GM18502 (cell line): ENCODE measurements at regions not wholly inside any gene's neighbourhood (a gene's known extent, or its start where the extent isn't known, plus 50 kb on each side); places are given as distances from the start of the nearest gene placed in this dataset.

ENCODE experiments used
- ATAC-seq: cut with Tn5 transposase; IDR thresholded peaks from one replicate; pipeline ENCODE4 v1.9.1; 2021; ENCODE audit warnings: mild to moderate bottlenecking; ENCODE audit not compliant: unreplicated experiment, poor library complexity

DNA sequence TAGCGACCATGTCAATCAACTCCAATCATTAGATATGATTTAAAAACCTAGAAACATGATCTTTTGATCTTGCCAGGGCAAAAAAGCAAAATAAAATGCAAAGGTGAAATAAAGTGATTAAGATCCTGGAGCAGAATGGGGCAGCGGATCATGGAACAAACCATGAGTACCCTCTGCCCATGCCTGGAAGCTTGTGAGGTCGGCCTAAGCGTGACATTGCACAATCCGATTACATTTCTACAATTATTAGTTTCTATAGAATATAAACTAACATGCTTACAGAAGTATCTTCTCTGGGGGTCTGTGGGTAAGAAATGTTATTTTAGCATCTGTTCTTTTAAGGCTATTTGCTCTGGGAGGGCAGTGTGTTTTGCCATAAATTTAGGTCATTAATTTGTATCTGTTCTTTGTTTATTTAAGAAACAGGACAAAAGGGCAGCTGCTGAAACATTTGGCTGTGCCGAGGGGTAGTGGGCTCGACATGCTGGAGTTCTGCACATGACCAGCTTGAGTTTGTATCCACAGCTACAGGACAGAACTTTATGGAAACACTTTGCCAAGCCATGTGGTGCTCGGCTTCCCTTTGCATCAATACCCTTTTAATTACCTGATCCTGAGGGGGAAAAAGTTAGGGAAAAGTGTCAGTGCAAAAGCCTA is 55.9 kb downstream of the ZBTB18 start:
- no peak for ATAC-seq

DNA sequence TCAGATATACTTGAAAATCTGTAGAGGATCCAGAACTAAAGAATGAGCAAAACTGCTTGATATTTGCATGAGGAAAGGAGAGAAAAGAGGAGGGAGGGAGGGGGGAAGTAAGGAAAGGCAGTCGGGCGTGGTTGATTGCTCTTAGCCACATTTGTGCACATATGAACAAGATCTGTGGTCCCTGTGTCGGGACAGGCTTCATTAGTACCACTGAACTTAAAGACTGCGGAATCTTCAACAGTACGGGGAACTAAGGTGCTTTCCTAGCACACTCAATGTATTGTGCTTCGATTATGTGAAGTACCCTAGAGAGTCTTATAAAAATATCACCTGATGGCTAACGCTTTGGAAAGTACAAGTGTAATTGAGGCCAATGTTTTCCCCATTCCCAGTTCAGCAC is 59.9 kb downstream of the ZBTB18 start:
- no peak for ATAC-seq

DNA sequence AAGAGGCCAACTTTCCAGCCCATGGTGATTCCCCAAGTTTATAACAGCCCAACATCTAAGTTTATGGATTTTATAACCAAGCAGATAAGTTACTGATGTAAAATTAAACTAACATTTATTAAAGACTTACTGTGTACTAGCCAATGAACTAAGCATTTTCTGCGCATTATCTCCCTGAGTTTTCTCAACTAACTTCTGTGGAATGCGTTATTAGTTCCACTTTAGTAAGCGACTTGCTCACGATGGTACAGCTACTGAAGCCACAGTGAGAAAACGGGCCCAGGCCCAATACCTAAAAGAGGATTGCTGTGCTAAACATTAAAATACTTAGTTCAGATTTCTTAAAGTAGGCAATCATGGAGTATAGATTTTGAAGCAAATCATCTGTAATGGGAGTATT is 61.0 kb downstream of the ZBTB18 start:
- ATAC-seq, result no peak

DNA sequence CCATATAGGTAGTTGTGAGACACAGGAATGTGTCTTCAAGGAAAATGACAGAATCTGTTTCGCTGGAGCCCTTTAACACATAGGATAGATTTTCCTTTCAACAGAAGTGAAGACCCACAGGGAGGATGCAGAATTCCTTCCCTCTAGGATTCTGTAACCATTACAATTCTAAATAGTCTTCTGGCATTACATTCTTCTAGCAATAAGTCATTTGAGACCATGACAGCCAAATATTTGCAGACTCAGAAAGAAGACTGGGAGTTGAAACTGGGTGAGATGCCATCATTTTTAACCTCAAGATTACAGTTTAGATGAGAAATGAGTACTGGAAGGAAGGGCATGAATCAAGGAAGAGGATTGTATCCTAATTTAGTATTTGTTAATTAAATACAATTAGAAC is 61.6 kb downstream of the ZBTB18 start:
- ATAC-seq, result no peak

DNA sequence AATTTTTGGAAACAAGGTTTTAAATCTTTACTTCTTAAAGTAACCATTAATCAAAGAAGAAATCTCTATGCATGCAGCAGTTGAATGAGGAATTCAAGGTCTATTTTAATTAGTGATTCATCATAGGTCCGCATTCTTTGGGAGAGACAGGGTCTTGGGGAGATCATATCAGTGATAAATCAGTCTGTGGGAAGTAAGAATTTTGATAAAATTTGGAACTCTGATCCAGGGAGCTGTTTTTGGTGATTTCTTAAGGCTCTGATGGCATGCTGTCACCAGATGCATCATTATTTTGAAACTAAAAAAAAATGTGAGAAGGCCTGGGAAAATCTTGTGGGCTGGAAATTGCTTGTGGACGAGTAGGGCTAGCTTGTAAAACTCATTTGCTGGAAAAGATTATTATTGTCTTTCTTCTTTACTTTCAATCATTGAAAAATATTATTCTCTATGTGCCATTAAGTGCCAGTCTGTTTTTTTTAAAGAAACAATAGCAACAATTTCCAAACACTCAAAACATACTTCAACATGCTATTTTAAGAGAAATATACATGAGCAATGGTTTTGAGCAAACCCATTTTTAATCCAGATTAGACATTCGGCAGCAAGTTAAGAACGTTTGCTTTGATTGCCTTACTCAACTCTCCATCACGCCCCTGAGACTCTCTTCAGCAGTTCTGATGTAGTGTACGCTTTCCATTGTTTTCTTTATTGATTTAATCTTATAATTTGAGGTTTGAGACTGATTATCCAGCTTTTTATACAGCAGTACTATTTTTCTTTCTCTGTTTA is 62.6 kb downstream of the ZBTB18 start:
- ATAC-seq, result no peak

DNA sequence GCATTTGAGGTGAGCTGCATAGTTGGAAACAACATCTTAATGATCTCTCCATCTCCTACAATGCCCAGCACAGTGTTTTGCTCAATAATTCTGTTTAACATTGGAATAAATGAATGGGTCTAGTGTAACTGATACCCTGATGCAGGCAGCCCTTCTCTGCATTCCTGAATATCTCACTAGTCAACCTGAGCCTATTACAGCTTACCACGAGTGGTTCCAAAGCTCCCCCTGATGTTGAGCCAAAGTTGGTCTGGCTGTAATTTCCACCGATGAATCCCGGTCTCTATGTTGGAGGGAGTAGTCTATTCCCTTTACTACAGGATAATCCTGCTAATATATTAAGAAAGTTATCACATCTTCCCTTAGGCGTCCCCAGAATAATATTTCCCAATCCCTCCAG is 63.8 kb downstream of the ZBTB18 start:
- ATAC-seq, result no peak

DNA sequence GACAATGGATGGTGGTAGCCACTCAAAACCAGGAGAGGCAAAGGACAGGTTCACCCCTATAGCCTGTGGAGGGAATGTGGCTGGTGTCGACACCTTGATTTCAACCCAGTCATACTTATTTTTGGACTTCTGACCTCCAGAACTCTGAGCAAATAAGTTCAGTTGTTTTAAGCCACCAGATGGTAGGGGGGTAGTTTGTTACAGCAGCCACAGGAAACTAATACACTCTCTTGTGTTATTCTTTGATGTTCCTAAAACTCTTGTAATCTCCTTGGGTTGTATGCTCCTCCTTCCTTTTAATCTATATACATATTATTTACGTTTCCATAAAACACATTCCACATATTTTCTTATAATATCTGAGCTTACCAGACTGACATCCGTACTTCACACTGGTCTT is 65.9 kb downstream of the ZBTB18 start:
- no peak for ATAC-seq

DNA sequence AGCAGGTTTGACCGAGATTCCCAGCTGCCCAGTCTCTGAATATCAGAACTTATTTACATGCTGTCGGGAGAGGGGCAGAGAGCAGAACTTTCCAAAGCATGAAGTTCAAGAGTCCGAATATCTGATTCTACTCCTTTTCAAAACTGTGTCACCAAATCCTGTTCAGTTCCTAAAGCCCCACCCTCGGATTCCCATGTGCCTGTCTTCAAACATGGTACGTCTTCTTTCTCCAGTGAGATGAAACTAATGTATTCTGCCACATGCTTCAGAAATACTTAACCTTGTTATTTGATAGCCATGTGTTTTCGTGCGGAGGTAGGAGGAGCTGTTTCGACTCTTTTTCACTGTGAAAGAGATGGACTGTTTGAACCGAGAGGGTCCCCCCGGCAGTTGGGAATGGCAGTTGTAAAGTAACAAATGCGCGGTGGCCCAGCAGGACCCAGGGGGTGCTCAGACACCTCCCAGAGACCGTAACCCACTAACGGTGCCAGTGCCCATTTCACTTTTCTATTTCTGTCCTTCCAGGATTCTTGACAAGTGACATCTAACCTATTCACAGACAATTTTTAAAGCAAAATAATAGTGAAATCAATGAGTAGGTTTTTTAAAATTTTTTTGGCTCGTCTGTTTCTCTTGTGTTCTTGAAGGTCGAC is 67.2 kb downstream of the ZBTB18 start:
- ATAC-seq, result no peak

DNA sequence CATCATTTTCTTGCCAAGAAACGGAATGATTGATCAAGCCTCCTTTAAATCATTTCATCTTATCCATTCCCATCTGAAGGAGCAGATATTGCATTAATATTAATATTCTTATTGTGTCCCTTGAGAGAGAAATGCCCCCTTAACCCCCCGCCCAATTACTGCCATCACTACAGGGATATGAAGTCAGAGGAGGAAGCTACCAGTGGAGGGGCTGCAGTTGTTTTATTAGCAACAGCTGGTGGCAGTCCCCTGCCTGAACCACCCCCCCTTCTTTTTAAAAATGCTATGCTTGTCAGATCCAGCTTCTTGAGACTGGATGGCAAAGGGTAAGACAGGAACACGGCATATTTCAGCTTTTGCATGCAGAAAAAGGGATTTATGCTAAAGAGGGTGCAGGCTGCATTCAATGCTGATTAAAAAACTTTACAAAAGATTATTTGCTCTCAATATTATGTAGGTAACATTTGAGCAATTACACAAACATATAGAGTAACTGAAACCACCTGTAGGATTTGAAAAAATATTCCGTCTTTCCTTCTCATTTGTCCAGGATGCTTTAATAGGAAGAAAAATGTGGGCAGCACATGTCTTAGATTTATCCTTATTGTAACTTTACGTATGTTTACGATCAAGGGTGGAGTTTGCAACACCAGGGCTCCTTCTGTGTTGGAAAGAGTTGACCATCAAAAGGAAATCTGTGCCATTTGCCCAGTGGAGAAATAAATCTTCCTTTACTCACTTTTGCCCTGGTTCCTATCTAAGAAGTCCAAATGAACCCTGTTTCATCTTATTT is 77.7 kb downstream of the ZBTB18 start:
- no peak for ATAC-seq

DNA sequence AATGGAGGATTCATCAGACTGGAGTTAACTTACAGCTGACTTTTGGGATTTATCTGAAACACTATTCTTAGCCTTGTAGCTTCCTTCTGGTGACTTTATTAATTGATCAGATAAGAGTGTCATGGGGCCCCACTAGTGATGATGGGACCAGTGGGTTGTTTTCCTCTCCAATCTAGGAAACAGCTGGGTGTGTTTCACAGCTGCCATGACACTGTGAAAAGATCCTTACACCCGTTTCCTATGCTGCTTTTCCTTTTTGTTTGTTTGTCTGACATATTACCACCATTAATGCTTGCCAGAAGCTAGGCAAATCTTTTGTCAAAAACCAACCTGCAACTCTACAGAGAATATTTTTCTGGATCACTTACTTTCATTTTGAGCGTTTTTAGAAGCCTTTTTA is 86.2 kb downstream of the ZBTB18 start:
- no peak for ATAC-seq

DNA sequence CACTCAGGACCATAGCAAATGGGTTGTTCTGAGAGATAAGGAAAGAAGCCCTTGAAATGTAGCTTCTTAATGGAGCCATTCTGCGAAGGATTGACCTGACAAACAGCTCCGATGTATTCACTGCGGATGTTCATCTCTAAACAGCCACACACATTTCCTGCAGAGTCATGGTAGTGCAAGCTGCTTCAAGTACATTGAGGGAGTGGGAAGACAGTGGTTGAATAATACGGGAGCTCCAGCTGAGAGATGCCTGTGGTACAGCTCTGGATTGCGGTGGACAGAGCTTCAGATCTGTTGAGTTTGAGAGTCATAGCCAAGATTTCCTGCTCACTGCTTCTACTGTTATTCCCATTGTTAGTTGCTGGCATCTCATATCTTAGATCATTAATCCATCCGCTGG is 86.6 kb downstream of the ZBTB18 start:
- no peak for ATAC-seq

DNA sequence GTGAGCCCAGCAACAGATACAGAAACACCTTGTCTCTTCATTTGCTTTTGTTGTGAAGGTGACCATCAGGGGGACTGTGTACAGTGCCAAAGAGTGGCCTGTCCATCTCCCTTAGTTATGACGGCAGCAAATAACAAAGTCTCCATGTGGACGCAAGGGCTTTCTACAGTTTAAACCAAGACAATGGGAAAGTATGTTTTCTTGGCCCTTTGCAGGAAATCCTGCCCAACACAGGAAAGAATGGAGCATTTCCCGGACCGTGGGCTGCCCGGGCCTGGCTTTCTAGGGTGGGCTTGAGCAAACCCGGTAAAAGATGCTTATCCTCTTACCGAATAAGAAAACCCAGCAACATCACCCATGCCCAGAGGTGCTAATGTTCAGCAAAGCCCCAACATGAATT is 87.3 kb downstream of the ZBTB18 start:
- ATAC-seq, result no peak

DNA sequence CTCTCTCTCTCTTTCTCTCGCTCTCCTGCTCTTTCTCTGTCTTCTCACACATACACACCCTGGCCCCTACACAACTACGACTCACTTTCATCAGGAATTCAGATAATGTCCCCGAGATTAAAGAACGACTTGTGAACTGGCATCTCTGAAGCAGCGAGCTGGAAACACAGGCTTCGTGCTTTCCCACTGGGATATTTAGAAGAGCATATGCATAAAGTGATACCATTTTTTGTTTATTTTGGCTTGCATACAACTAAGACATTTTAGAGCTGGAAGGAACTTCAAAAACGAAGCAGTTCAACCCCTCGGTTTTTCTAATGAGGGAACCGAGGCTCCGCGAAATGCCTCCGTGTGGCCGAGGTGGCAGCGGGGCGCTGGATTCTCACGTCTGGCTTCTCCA is 88.6 kb downstream of the ZBTB18 start:
- ATAC-seq, result no peak

DNA sequence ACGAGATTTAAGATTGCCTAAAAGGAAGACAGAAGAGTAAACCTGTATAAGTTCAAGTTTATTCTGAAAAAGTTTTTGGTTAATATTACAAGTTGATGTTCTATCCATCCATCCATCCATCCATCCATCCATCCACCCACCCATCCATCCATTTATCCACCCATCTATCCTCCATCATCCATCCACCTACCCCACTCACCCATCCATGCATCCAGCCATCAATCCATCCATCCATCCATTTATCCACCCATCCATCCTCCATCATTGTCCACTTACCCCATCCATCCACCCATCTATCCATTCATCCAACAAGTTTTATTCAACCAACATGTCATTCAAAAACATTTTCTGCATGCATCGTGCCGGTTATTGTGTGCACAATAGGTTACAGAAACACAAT is 89.3 kb downstream of the ZBTB18 start:
- no peak for ATAC-seq

DNA sequence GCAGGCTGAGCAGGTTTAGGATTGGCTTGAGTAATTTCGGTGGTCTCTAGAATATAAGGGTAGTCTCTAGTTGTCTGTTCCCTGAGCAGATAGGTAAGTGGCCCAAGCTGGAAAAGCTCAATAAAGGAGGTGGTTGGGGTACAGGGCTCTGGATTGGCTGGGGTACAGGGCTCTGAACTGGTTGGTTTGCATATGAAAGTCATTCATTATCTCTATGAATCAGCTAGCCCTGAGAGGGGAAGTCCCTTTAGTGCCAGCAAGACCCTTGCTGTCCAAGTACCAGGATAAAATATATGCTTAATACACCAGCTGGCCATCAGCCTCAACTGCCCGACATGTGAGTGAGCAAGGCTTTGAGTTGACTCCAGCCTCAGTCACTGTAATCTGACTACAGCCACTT is 93.0 kb downstream of the ZBTB18 start:
- ATAC-seq, result no peak

DNA sequence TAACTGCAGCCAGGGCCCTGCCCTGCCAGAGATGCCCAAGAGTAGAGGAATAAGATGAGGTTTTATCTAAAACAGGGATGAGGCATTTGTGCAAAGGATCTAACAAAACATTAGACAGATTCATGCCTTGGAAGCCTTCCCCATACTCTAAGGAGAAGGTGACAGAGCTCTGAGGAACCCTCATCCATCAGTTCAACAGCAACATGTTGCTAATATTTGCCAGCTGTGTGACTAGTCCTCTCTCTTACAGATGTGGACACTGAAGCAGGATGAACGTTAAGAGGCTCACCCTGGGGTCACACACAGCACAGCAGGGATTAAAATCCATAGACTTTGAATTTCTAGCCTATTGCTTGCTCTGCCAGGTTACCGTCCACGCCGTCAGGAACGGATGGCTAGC is 99.0 kb downstream of the ZBTB18 start:
- no peak for ATAC-seq

DNA sequence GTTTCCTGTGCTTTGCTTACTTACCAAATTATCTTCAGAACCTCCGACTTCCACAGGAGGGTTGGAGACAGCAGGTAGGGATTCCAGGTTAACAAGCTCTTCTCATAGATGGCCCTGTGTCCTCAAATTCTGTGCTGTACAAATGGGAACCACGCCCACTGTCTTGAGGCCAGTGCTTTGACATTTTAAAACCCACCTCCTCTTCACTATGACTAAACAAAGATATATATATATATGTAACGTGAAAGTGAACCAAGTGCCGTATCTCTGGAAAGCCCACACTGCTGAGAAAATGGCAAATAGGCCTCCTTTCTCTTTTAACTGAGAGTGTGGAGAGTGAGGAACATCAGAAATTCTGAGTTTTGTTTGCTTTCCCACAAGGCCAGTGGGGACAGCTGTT is 99.6 kb downstream of the ZBTB18 start:
- ATAC-seq, result no peak

DNA sequence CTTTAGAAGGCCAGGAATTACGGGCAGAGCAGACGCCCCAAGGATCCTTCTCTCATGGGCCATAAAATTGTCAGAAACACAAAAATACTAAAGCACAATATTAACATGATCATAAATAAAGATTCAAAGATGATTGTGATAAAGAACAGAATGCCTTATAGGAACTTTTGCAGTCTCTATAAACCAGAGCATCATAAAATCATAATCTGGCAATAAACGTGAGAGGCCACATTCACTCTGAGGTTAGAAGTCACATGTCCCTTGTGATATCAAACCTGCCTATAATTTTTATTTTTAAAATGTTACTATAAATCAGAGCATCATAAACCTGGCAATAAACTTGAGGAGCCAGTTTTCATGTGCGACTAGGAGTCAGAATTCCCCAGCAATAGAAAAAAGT is 100.5 kb downstream of the ZBTB18 start:
- no peak for ATAC-seq

DNA sequence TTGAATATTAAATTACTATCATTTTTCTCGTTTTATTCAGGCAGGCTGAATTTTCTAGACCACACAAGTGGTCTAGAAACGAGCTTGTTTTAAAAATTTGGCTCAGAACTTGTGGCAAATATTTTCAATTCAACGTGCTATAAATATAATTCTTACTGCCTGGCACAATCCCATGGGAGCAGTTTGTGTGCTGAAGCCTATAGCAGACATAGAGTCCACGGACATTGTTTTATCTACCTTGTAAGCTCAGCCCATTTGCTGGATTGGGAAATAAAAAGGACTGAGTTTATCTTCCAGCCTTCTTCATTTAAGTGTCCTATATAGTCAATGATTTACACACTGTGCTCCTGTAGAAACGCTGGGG is 103.4 kb downstream of the ZBTB18 start:
- no peak for ATAC-seq

DNA sequence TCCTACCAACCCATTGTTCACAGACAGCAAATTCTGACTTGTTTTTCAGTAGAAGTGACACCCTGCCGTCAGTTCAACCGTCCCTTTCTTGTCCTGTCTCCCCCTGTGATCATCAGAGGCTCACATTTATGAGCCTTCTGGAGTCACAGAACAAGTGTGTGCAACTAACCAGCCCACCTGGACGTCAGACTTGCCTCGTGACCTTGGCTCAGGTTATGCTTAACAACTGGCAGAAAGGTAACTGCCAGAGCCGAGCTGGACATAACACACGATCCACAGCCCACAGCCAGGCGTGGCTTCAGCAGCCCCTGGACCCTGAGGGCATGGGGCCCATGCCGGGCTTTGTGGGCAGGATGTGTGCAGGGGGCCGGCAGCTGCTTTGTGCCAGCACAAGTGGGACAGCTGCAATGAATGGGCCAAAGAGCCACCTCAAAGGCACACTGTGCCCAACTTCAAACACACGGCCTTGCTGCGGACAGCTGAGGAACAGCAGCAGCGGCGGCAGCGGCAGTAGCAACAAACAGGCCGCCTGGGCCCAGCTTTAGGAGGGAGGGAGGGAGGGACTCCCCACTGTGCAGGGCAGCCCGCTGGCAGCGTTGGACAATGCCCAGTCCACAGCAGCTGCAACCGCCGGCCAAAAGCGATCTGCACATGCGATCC is 103.9 kb downstream of the ZBTB18 start:
- no peak for ATAC-seq
